SU-DHL-6 (cell line): ENCODE measurements at regions not wholly inside any gene's neighbourhood (a gene's known extent, or its start where the extent isn't known, plus 50 kb on each side); places are given as distances from the start of the nearest gene placed in this dataset.

ENCODE experiments used
- H2AFZ ChIP-seq: fragments of 200-600 bp; sonication (generic); 2 replicates; pipeline ENCODE4 v1.6.1; 2014; ENCODE audit warnings: low read depth, mild to moderate bottlenecking, moderate library complexity, mixed read lengths, antibody characterized with exemption, low read length; ENCODE audit not compliant: severe bottlenecking
- H3F3A ChIP-seq: fragments of 200-600 bp; shearing (Covaris generic); 2 replicates; pipeline ENCODE4 v1.6.0; 2016; ENCODE audit warnings: antibody characterized with exemption, mild to moderate bottlenecking; ENCODE audit not compliant: insufficient read depth
- H3K27ac ChIP-seq: fragments of 200-600 bp; sonication (generic); 2 replicates; pipeline ENCODE4 v1.5.1; 2016; ENCODE audit warnings: low read depth, mild to moderate bottlenecking, low read length, moderate library complexity, mixed read lengths
- H3K27me3 ChIP-seq: fragments of 200-600 bp; sonication (generic), shearing (Covaris generic); 2 replicates; pipeline ENCODE4 v1.6.0; 2014; ENCODE audit warnings: mild to moderate bottlenecking, low read length
- H3K36me3 ChIP-seq: fragments of 200-600 bp; sonication (generic); 2 replicates; pipeline ENCODE4 v1.6.1; 2014; ENCODE audit warnings: mild to moderate bottlenecking, low read length, mixed read lengths
- H3K4me2 ChIP-seq: fragments of 300-600, 200-600 bp; shearing (Covaris generic), sonication (generic); 2 replicates; pipeline ENCODE4 v1.6.0; 2014; ENCODE audit warnings: low read length, low read depth, mild to moderate bottlenecking; ENCODE audit not compliant: poor library complexity, severe bottlenecking
- H3K4me3 ChIP-seq: fragments of 200-600 bp; sonication (generic); 2 replicates; pipeline ENCODE4 v1.5.1; 2014; ENCODE audit warnings: antibody characterized with exemption, low read length, mild to moderate bottlenecking, mixed read lengths; ENCODE audit not compliant: insufficient read depth, poor library complexity, severe bottlenecking
- H3K79me2 ChIP-seq: fragments of 200-600 bp; sonication (generic); 2 replicates; pipeline ENCODE4 v1.6.1; 2014; ENCODE audit warnings: mild to moderate bottlenecking, low read length, moderate library complexity; ENCODE audit not compliant: insufficient read depth
- H3K9ac ChIP-seq: fragments of 200-600 bp; sonication (generic); 2 replicates; pipeline ENCODE4 v1.7.0; 2014; ENCODE audit warnings: mild to moderate bottlenecking, low read length
- H3K9me2 ChIP-seq: fragments of 200-600 bp; sonication (generic); replicated peaks from 2 replicates; pipeline ENCODE4 v1.6.1; 2014; ENCODE audit warnings: low read length; ENCODE audit not compliant: insufficient read depth
- H3K9me3 ChIP-seq: fragments of 200-600 bp; sonication (generic); 2 replicates; pipeline ENCODE4 v1.6.1; 2014; ENCODE audit warnings: low read length, mixed read lengths; ENCODE audit not compliant: insufficient read depth
- H4K20me1 ChIP-seq: fragments of 200-600 bp; sonication (generic); 2 replicates; pipeline ENCODE4 v1.6.1; 2014; ENCODE audit warnings: low read depth, mild to moderate bottlenecking, antibody characterized with exemption, low read length, moderate library complexity, mixed read lengths
- EZH2phosphoT487 ChIP-seq: fragments of 200-600 bp; sonication (generic), shearing (Covaris generic); conservative IDR thresholded peaks from 2 replicates; pipeline ENCODE4 v1.6.1; 2018; ENCODE audit warnings: mild to moderate bottlenecking, antibody characterized with exemption, low read length, moderate library complexity, mixed read lengths
- TF ChIP-seq, protein P1 (sequence below): fragments of 200-600 bp; sonication (generic); IDR thresholded peaks from one replicate; pipeline ENCODE4 v1.5.1; 2017; ENCODE audit warnings: antibody characterized with exemption, mild to moderate bottlenecking, low read length, moderate library complexity; ENCODE audit not compliant: insufficient read depth, poor library complexity, severe bottlenecking

GRCh38 chr1:30044656-30045144 lies 678.7 kb downstream of the MATN1 start:
- H3K79me2 ChIP-seq: no peaks in the 10 kb centered on the region
- no peak overlapping the region for H3K4me3 ChIP-seq
- no peaks in the 10 kb centered on the region for H4K20me1 ChIP-seq
- no peak overlapping the region for H3K4me2 ChIP-seq
- no peaks in the 10 kb centered on the region; the same call in 1 of the 2 replicates for H3K27me3 ChIP-seq
- H3K27ac ChIP-seq: no peak overlapping the region
- peaks cover 11% of the 10 kb centered on the region; the same call in 1 of the 2 replicates for H3K9me3 ChIP-seq
- H3F3A ChIP-seq: no peaks in the 10 kb centered on the region
- no peaks in the 10 kb centered on the region for H3K9me2 ChIP-seq
- H3K36me3 ChIP-seq: no peaks in the 10 kb centered on the region
- no peak overlapping the region for H2AFZ ChIP-seq
- TF ChIP-seq EZH2phosphoT487: no peak
- TF ChIP-seq, protein P1, sequence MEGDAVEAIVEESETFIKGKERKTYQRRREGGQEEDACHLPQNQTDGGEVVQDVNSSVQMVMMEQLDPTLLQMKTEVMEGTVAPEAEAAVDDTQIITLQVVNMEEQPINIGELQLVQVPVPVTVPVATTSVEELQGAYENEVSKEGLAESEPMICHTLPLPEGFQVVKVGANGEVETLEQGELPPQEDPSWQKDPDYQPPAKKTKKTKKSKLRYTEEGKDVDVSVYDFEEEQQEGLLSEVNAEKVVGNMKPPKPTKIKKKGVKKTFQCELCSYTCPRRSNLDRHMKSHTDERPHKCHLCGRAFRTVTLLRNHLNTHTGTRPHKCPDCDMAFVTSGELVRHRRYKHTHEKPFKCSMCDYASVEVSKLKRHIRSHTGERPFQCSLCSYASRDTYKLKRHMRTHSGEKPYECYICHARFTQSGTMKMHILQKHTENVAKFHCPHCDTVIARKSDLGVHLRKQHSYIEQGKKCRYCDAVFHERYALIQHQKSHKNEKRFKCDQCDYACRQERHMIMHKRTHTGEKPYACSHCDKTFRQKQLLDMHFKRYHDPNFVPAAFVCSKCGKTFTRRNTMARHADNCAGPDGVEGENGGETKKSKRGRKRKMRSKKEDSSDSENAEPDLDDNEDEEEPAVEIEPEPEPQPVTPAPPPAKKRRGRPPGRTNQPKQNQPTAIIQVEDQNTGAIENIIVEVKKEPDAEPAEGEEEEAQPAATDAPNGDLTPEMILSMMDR: no peak
- H3K9ac ChIP-seq: no peak overlapping the region

GRCh38 chr1:30043731-30044408 lies 679.5 kb downstream of the MATN1 start:
- Histone ChIP-seq H3K27me3 (no peaks in the 10 kb centered on the region; the same call in 1 of the 2 replicates), H3K9me3 (peaks cover 11% of the 10 kb centered on the region; the same call in 1 of the 2 replicates), H3K9ac (no peak overlapping the region), H4K20me1 (no peaks in the 10 kb centered on the region), H3F3A (no peaks in the 10 kb centered on the region), H2AFZ (no peak overlapping the region), H3K4me2 (no peak overlapping the region), H3K79me2 (no peaks in the 10 kb centered on the region), H3K4me3 (no peak overlapping the region), H3K27ac (no peak overlapping the region), H3K9me2 (no peaks in the 10 kb centered on the region), H3K36me3 (no peaks in the 10 kb centered on the region)
- TF ChIP-seq, protein P1: no peak
- no peak for TF ChIP-seq EZH2phosphoT487

GRCh38 chr1:30043256-30043655 lies 680.1 kb downstream of the MATN1 start:
- no peak overlapping the region for H3K4me3 ChIP-seq
- H3K4me2 ChIP-seq: no peak overlapping the region
- no peak overlapping the region for H2AFZ ChIP-seq
- peaks cover 11% of the 10 kb centered on the region; the same call in 1 of the 2 replicates for H3K9me3 ChIP-seq
- H3K27ac ChIP-seq: no peak overlapping the region
- H3K9ac ChIP-seq: no peak overlapping the region
- H3K9me2 ChIP-seq: no peaks in the 10 kb centered on the region
- no peaks in the 10 kb centered on the region for H4K20me1 ChIP-seq
- no peaks in the 10 kb centered on the region for H3K36me3 ChIP-seq
- no peaks in the 10 kb centered on the region for H3F3A ChIP-seq
- H3K27me3 ChIP-seq: no peaks in the 10 kb centered on the region; the same call in 1 of the 2 replicates
- no peaks in the 10 kb centered on the region for H3K79me2 ChIP-seq
- TF ChIP-seq EZH2phosphoT487: no peak
